Endothelial cell of umbilical vein (primary cell): ENCODE measurements at regions not wholly inside any gene's neighbourhood (a gene's known extent, or its start where the extent isn't known, plus 50 kb on each side); places are given as distances from the start of the nearest gene placed in this dataset.

Source experiments
- BruUV-seq: library from RNA; stranded (reverse); fragments of 400-500 nt; replicated peaks from 2 replicates; lab custom pipeline; 2021; lab: Mats Ljungman, UMichigan
- CTCF ChIA-PET: fragments of 300-600, 350-600 bp; sonication (Branson Sonifier 250); formaldehyde crosslinking; loops from one replicate; lab custom pipeline; 2021; ENCODE audit warnings: antibody characterized with exemption, inconsistent platforms; lab: Charles Lee
- POLR2A ChIA-PET: fragments of 300-600, 350-600 bp; sonication (Branson Sonifier 250); formaldehyde crosslinking; loops from one replicate; lab custom pipeline; 2021; ENCODE audit warnings: antibody characterized with exemption, inconsistent platforms; lab: Charles Lee
- DNase-seq: peaks from one replicate; pipeline ENCODE4 v3.0.0-alpha.2; 2011; ENCODE audit warnings: low read depth, low spot score
- FAIRE-seq: peaks from 2 replicates; lab custom pipeline; 2011; peaks lifted over from hg19 to GRCh38; lab: Jason Lieb, UNC
- H2AFZ ChIP-seq: 2 replicates; pipeline ENCODE4 v1.6.0; 2012; ENCODE audit warnings: low read depth, low read length, control low read depth, inconsistent platforms
- H3K27ac ChIP-seq: 2 replicates; pipeline ENCODE4 v1.5.1; 2011; ENCODE audit warnings: low read depth, mild to moderate bottlenecking, control low read depth, low read length, moderate library complexity; ENCODE audit not compliant: insufficient read depth
- H3K27me3 ChIP-seq, 2 experiments: 2 replicates each; pipeline versions ENCODE4 v1.6.0 to v1.6.1; 2011; ENCODE audit warnings: low read length in 2 of 2, mixed read lengths in 1 of 2; ENCODE audit not compliant: control insufficient read depth in 2 of 2, insufficient read depth in 2 of 2
- H3K36me3 ChIP-seq, 2 experiments: 2 replicates in 1 of 2; 3 replicates in 1 of 2; pipeline ENCODE4 v1.5.1; 2011; ENCODE audit warnings: low read length in 2 of 2, mild to moderate bottlenecking in 1 of 2, moderate library complexity in 1 of 2; ENCODE audit not compliant: control insufficient read depth in 2 of 2, insufficient read depth in 2 of 2; ENCODE audit errors: extremely low read depth in 1 of 2
- H3K4me1 ChIP-seq: 3 replicates; pipeline ENCODE4 v1.5.1; 2011; ENCODE audit warnings: mild to moderate bottlenecking, low read length; ENCODE audit not compliant: control insufficient read depth, insufficient read depth; ENCODE audit errors: extremely low read depth
- H3K4me2 ChIP-seq: 2 replicates; pipeline ENCODE4 v1.6.1; 2011; ENCODE audit warnings: low read length, control low read depth, mixed read lengths; ENCODE audit not compliant: insufficient read depth
- H3K4me3 ChIP-seq, 3 experiments: fragments of 200-600 bp in 1 of 3; sonication (generic), shearing (Covaris generic) in 1 of 3; replicated peaks in 1 of 3; 2 replicates each; pipeline ENCODE4 v1.5.1; 2011 to 2016; ENCODE audit warnings: control low read depth in 3 of 3, low read length in 3 of 3, mild to moderate bottlenecking in 2 of 3, inconsistent platforms in 1 of 3, low read depth in 1 of 3, moderate library complexity in 1 of 3; ENCODE audit not compliant: insufficient read depth in 1 of 3
- H3K79me2 ChIP-seq: 2 replicates; pipeline ENCODE4 v1.6.0; 2012; ENCODE audit warnings: low read length, inconsistent platforms; ENCODE audit not compliant: control insufficient read depth, insufficient read depth
- H3K9ac ChIP-seq: replicated peaks from 2 replicates; pipeline ENCODE3; 2011; ENCODE audit warnings: low read length, control low read depth; ENCODE audit not compliant: insufficient read depth; ENCODE audit errors: extremely low read depth
- H3K9me1 ChIP-seq: replicated peaks from 3 replicates; pipeline ENCODE4 v1.6.0; 2011; ENCODE audit warnings: mild to moderate bottlenecking, low read length; ENCODE audit not compliant: control insufficient read depth, insufficient read depth; ENCODE audit errors: extremely low read depth
- H3K9me3 ChIP-seq: replicated peaks from 2 replicates; pipeline ENCODE4 v1.5.1; 2012; ENCODE audit warnings: low read length, inconsistent platforms; ENCODE audit not compliant: control insufficient read depth, insufficient read depth
- H4K20me1 ChIP-seq: replicated peaks from 2 replicates; pipeline ENCODE3; 2011; ENCODE audit warnings: mild to moderate bottlenecking, low read length; ENCODE audit not compliant: control insufficient read depth, insufficient read depth; ENCODE audit errors: extremely low read depth
- CTCF ChIP-seq, 2 donors: IDR thresholded peaks; 1 replicate in 1 of 2; 2 replicates in 1 of 2; pipeline ENCODE4 v1.5.1; 2011; ENCODE audit warnings: low read length in 2 of 2, mild to moderate bottlenecking in 2 of 2, moderate library complexity in 2 of 2, control low read depth in 1 of 2, inconsistent platforms in 1 of 2, low read depth in 1 of 2; ENCODE audit not compliant: insufficient read depth in 1 of 2; ENCODE audit errors: extremely low read depth in 1 of 2
- EZH2 ChIP-seq: IDR thresholded peaks from 2 replicates; pipeline ENCODE4 v1.6.1; 2012; ENCODE audit warnings: borderline replicate concordance, low read depth, mild to moderate bottlenecking, moderate library complexity, low read length, inconsistent platforms; ENCODE audit not compliant: severe bottlenecking
- FOS ChIP-seq: IDR thresholded peaks from 2 replicates; pipeline ENCODE4 v1.6.1; 2011; ENCODE audit warnings: mild to moderate bottlenecking, low read length, moderate library complexity, borderline replicate concordance; ENCODE audit not compliant: insufficient read depth
- GATA2 ChIP-seq: IDR thresholded peaks from 2 replicates; pipeline ENCODE4 v1.7.0; 2011; ENCODE audit warnings: low read depth, mild to moderate bottlenecking, moderate library complexity, mixed read lengths, low read length; ENCODE audit not compliant: insufficient read length, insufficient read depth
- JUN ChIP-seq: IDR thresholded peaks from 2 replicates; pipeline ENCODE4 v1.6.1; 2011; ENCODE audit warnings: borderline replicate concordance, low read depth; ENCODE audit not compliant: insufficient read length, insufficient read depth
- MAX ChIP-seq: IDR thresholded peaks from 2 replicates; pipeline ENCODE4 v1.6.1; 2011; ENCODE audit not compliant: insufficient read depth, insufficient read length
- MYC ChIP-seq: IDR thresholded peaks from one replicate; pipeline ENCODE4 v1.6.1; 2011; ENCODE audit warnings: mild to moderate bottlenecking, low read depth, low read length
- POLR2A ChIP-seq: IDR thresholded peaks from 2 replicates; pipeline ENCODE4 v1.6.1; 2012; ENCODE audit warnings: low read depth, mild to moderate bottlenecking, control low read depth, low read length
- POLR2AphosphoS5 ChIP-seq: IDR thresholded peaks from 2 replicates; pipeline ENCODE4 v1.6.1; 2012; ENCODE audit warnings: low read depth, mild to moderate bottlenecking, control low read depth, low read length, moderate library complexity; ENCODE audit not compliant: insufficient read depth
- dilution Hi-C: fragments of 300-500 bp; cut with MboI; formaldehyde crosslinking; loops from one replicate; pipeline ENCODE4 v1.15.0; 2019; ENCODE audit warnings: low sequenced_read_pairs; ENCODE audit not compliant: extremely low pct_ligation_motif_present
- intact Hi-C: fragments of 100-400 bp; cut with micrococcal nuclease; formaldehyde crosslinking; loops from one replicate; pipeline ENCODE4 v1.10.0; 2022

GRCh38 chr2:122129399-122129798 lies 373.9 kb downstream of the TSN start:
- BruUV-seq = no TSS peak
- no peak for TF ChIP-seq GATA2
- intact Hi-C loops (no loop called here), dilution Hi-C loops (no loop called here)
- DNase-seq (no peak), FAIRE-seq (no peak)
- ChIA-PET CTCF (no interaction called here), POLR2A (no interaction called here)
- peaks cover 4% of the 10 kb centered on the region for H3K9me3 ChIP-seq
- H3K36me3 ChIP-seq = no peaks in the 10 kb centered on the region
- no peak overlapping the region for H3K4me3 ChIP-seq
- no peak overlapping the region for H2AFZ ChIP-seq
- H4K20me1 ChIP-seq = no peaks in the 10 kb centered on the region
- H3K9ac ChIP-seq = no peak overlapping the region
- H3K27me3 ChIP-seq = no peaks in the 10 kb centered on the region
- no peaks in the 10 kb centered on the region for H3K9me1 ChIP-seq
- no peak overlapping the region for H3K4me2 ChIP-seq
- H3K79me2 ChIP-seq = no peaks in the 10 kb centered on the region
- H3K27ac ChIP-seq = no peak overlapping the region
- no peaks in the 10 kb centered on the region for H3K4me1 ChIP-seq

- Histone ChIP-seq H4K20me1 (no peaks in the 10 kb centered on the region), H3K36me3 (no peaks in the 10 kb centered on the region), H2AFZ (no peak overlapping the region), H3K4me1 (no peaks in the 10 kb centered on the region), H3K4me3 (no peak overlapping the region), H3K27ac (no peak overlapping the region), H3K9ac (no peak overlapping the region), H3K4me2 (no peak overlapping the region), H3K79me2 (no peaks in the 10 kb centered on the region), H3K9me3 (peaks cover 4% of the 10 kb centered on the region), H3K27me3 (no peaks in the 10 kb centered on the region), H3K9me1 (no peaks in the 10 kb centered on the region)
- intact Hi-C loops = no loop called here
- ChIA-PET CTCF (no interaction called here), POLR2A (no interaction called here)
- BruUV-seq = no TSS peak
- dilution Hi-C loops = no loop called here
- FAIRE-seq (no peak), DNase-seq (no peak)
- TF ChIP-seq GATA2 = no peak
- TF ChIP-seq CTCF (IDR thresholded peaks at IDR 0.05; ENCODE audit: extremely low read depth in 1 of 2, insufficient read depth in 1 of 2, low read depth in 1 of 2, low read length in 2 of 2) = no peak
- TF ChIP-seq MYC = no peak
- no peak for TF ChIP-seq MAX
- TF ChIP-seq POLR2A = no peak
- TF ChIP-seq EZH2 = no peak
- TF ChIP-seq JUN = no peak
- no peak for TF ChIP-seq FOS
- TF ChIP-seq POLR2AphosphoS5 = no peak
Measured at GRCh38 chr2:122132147-122132691, 376.8 kb downstream of the TSN start.
